ENCODE measurements at regions not wholly inside any gene's neighbourhood (a gene's known extent, or its start where the extent isn't known, plus 50 kb on each side); places are given as distances from the start of the nearest gene placed in this dataset.

- no peak for DNase-seq (ENCODE audit: low read depth in 2 of 2)
Measured at GRCh38 chr5:116361979-116362577, 212.5 kb downstream of the SEMA6A start.

GRCh38 chr5:116361171-116361967 lies 213.3 kb downstream of the SEMA6A start:
- DNase-seq (ENCODE audit: low read depth in 2 of 2): peak in 1 of 2 experiments; percentile 4

GRCh38 chr5:116360008-116360853 lies 214.4 kb downstream of the SEMA6A start:
- DNase-seq (ENCODE audit: low read depth in 2 of 2): no peak

- DNase-seq (ENCODE audit: low read depth in 2 of 2): no peak
Measured at GRCh38 chr5:116359592-116359991, 215.0 kb downstream of the SEMA6A start.

- no peak for DNase-seq (ENCODE audit: low read depth in 2 of 2)
Measured at GRCh38 chr5:116358911-116359418, 215.7 kb downstream of the SEMA6A start.

- no peak for DNase-seq (ENCODE audit: low read depth in 2 of 2)
Measured at GRCh38 chr5:116358015-116358523, 216.6 kb downstream of the SEMA6A start.

- DNase-seq (ENCODE audit: low read depth in 2 of 2): no peak
Measured at GRCh38 chr5:116355819-116356601, 218.6 kb downstream of the SEMA6A start.

- DNase-seq (ENCODE audit: low read depth in 2 of 2): no peak
Measured at GRCh38 chr5:116354699-116355098, 219.9 kb downstream of the SEMA6A start.

GRCh38 chr5:116347657-116348056 lies 227.0 kb downstream of the SEMA6A start:
- no peak for DNase-seq (ENCODE audit: low read depth in 2 of 2)

GRCh38 chr5:116343961-116344360 lies 230.7 kb downstream of the SEMA6A start:
- no peak for DNase-seq (ENCODE audit: low read depth in 2 of 2)
